Effector memory CD8-positive, alpha-beta T cell (primary cell): ENCODE measurements at regions not wholly inside any gene's neighbourhood (a gene's known extent, or its start where the extent isn't known, plus 50 kb on each side); places are given as distances from the start of the nearest gene placed in this dataset.

Experiments
- ATAC-seq: fragments of 150-1000 bp; cut with Tn5 transposase; replicated peaks from 2 replicates; pipeline ENCODE4 v1.10.0; 2021; ENCODE audit warnings: mild to moderate bottlenecking, moderate library complexity
- DNase-seq, 3 experiments: peaks; one replicate each; pipeline ENCODE4 v3.0.0; 2021
- H3K27ac Mint-ChIP-seq, 2 donors: one replicate each; pipeline ENCODE4 v1.8.0; 2022; ENCODE audit warnings: mild to moderate bottlenecking in 2 of 2, mixed read lengths in 2 of 2, moderate library complexity in 2 of 2
- H3K27me3 Mint-ChIP-seq, 2 donors: one replicate each; pipeline ENCODE4 v1.8.0; 2022; ENCODE audit warnings: mixed read lengths in 2 of 2
- H3K36me3 Mint-ChIP-seq: one replicate; pipeline ENCODE4 v1.8.0; 2022; ENCODE audit warnings: mild to moderate bottlenecking, moderate library complexity, mixed read lengths; ENCODE audit not compliant: insufficient read depth
- H3K4me1 Mint-ChIP-seq, 2 donors: one replicate each; pipeline ENCODE4 v1.8.0; 2022; ENCODE audit warnings: low read depth in 2 of 2, mixed read lengths in 2 of 2
- H3K4me3 Mint-ChIP-seq, 2 donors: one replicate each; pipeline ENCODE4 v1.8.0; 2022; ENCODE audit warnings: mild to moderate bottlenecking in 2 of 2, mixed read lengths in 2 of 2, moderate library complexity in 2 of 2
- H3K9me3 Mint-ChIP-seq, 2 donors: one replicate each; pipeline ENCODE4 v1.8.0; 2022; ENCODE audit warnings: mixed read lengths in 2 of 2

DNA sequence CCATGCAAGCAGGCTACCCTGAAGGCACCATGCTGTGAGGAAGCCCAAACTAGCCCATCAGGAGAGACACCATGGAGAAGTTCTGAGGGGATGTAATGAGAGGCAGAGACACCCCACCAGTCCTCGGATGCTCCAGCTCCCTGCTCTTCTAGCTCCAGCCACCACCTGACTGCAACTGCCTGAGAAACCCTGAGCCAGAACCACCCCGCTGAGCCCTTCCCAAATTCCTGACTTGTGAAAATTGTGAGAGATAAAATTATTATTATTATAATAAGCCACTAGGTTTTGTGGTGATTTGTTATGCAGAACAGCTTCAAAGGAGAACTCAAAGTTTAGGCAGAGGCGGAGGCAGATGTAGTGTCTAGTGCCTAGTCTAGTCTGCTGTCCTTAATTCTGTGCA, 67.1 kb upstream of the HK2 start:
- Mint-ChIP-seq H3K4me1 (peaks cover 0 to 7% of the 10 kb centered on the region in 2 donors), H3K27me3 (peaks cover 35 to 46% of the 10 kb centered on the region in 2 donors), H3K9me3 (no peaks in the 10 kb centered on the region), H3K27ac (no peak overlapping the region), H3K4me3 (no peak overlapping the region), H3K36me3 (peaks cover under 1% of the 10 kb centered on the region)
- no peak for ATAC-seq
- DNase-seq: no peak

DNA sequence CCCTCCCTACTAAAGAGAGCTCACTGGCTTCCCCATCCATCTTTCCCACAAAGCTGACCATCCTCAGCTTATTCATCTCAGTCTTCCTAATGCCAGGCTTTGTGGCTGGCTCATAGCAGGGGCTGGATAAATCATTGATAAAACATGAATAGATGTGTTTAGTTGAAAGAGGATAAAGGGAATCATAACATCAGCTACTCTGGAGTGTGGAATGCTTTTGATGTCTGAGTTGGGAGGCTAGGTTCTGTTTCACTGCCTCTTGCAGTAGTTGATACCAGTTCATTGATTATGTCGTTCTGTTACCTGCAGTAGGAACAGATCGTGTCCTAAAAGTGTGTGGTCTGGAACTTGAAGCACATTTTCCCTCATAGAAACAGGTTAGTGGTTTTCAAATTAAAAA, 66.3 kb upstream of the HK2 start:
- Mint-ChIP-seq H3K9me3 (no peaks in the 10 kb centered on the region), H3K36me3 (no peaks in the 10 kb centered on the region), H3K4me3 (no peak overlapping the region), H3K27ac (no peak overlapping the region), H3K4me1 (peaks cover 0 to 7% of the 10 kb centered on the region in 2 donors), H3K27me3 (peaks cover 29 to 38% of the 10 kb centered on the region in 2 donors)
- no peak for ATAC-seq
- no peak for DNase-seq

DNA sequence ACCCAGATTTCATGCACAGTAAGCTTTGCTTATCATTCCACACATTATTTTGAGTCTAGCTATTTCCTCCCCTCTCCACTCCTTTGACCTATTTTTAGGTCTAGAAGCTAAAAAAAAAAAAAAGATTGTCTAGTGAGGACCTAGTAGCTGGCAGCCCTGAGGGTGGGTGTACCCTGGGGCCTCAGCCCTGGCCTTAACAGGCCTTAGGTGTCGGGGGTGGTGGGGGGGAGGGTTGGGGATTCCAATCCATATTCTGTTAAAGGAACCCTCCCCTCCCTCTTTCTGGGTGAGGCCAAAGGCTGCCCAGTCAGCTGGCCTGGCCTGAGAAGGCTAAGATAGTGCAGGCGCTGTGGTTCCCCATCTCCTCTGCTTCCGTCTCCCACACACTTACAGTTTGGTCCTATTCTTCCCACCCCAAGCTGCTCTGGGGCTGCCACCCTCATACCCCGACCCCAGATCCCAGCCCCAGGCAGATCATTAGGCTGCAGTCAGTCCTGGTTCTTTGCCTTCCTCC, 65.5 kb upstream of the HK2 start:
- no peak overlapping the region for H3K4me3 Mint-ChIP-seq
- H3K27ac Mint-ChIP-seq: no peak overlapping the region
- ATAC-seq (no peak), DNase-seq (no peak)
- H3K36me3 Mint-ChIP-seq: no peaks in the 10 kb centered on the region
- peaks cover 0 to 7% of the 10 kb centered on the region in 2 donors for H3K4me1 Mint-ChIP-seq
- peaks cover 29 to 37% of the 10 kb centered on the region in 2 donors for H3K27me3 Mint-ChIP-seq
- no peaks in the 10 kb centered on the region for H3K9me3 Mint-ChIP-seq

DNA sequence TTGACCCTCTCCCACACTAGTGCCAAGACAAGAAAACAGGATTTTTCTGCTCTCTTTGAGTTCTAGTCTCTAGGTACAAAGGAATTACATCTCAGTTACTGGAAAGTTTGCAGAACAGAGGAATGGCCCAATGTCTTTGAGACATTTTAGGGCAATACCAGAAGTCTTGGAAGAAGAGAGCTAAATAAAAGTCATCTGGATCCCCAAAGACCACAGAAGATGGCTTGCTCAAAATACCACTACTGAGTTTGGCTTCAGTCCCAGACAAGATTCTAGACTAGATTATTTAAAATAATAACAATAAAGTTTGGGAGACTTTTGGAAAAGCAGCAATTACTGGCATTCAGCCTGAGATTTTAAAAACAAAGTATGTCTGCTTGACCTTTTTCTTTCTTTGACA, 61.9 kb upstream of the HK2 start:
- Mint-ChIP-seq H3K9me3 (no peaks in the 10 kb centered on the region), H3K4me3 (no peak overlapping the region), H3K27me3 (peaks cover 22 to 25% of the 10 kb centered on the region in 2 donors), H3K4me1 (peaks cover 0 to 1% of the 10 kb centered on the region in 2 donors), H3K36me3 (no peaks in the 10 kb centered on the region), H3K27ac (no peak overlapping the region)
- ATAC-seq (no peak), DNase-seq (no peak)

DNA sequence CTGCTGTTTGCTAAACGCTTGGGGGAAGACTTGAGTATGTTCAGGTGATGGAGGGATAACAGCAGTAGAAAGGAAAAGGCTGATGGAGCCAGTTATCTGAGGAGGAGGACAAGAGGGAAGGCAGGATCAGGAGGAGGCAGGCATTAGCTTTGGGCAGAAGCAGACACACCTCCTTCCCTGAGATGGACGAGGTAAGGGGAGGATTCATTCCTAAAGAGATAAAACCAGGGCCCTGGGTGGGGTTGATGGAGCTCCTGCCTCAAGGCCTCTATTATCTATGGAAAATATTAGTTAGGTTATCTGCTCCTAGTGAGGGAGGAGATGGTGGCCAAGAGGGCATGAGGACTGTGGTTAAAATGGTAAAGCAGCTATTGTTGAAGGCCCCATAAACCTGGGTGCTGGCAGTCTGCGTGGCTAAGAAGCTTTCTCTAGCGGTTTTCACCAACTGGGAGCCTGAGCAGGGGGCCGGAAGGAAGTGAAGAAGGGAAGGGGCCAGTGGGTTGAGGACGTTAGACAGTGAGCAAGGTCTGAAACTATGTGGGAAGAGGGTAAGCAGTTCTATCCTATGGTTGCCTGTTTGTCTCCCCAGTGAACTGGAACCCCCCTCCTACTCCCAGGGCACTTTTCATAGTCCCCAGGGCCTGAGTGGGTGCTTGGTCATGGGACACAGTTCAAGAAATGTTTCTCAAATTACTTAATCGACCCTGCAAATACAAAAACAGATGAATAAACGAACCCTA, 56.6 kb upstream of the HK2 start:
- Mint-ChIP-seq H3K4me3 (no peak overlapping the region), H3K27me3 (peaks cover 0 to 8% of the 10 kb centered on the region in 2 donors), H3K4me1 (peaks cover 0 to 6% of the 10 kb centered on the region in 2 donors), H3K9me3 (no peaks in the 10 kb centered on the region), H3K27ac (peak overlapping the region in 1 of 2 donors; percentile 27), H3K36me3 (no peaks in the 10 kb centered on the region)
- ATAC-seq (no peak), DNase-seq (no peak)

DNA sequence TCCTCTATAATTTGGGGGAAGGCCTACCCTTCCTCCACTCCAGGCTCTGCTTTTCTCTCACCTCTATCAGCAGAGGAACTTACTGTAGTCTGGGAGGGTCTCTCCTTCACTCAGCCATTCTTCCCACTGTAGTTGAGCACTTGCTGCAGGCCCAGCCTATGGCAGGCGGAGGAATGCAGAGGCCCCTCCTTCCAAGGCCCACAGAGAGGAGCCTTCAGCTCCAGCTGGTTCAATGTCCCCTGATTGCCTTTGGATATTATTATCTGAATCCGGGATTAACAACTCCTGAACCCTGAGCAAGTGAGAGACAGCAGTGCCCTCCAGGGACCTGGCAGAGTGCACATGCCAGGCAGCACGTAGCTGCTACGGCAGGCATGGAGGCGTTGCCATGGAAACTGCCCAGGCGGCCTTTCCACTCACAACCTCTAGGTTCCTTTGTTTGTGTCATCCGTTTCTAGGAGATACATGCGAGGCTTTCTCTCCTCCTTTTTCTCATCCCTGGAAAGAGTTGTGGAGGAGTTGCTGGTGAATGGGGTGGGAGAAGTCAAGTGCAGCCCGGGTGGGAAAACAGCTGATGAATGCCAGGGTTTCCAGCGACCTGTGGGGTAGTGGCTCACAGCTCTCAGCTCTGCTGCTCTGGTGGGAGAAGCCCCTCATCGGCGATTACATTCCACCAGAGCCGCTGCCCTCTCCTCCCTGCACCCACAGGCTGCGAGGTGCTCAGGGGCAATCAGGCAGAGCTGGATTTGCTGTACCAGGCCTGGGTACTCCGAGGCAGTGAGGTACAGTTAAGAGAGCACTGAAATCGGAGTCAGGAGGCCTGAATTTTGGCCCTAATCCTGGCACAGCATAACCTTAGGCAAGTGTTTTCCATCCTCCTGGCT, 55.3 kb upstream of the HK2 start:
- H3K27ac Mint-ChIP-seq: no peak overlapping the region

DNA sequence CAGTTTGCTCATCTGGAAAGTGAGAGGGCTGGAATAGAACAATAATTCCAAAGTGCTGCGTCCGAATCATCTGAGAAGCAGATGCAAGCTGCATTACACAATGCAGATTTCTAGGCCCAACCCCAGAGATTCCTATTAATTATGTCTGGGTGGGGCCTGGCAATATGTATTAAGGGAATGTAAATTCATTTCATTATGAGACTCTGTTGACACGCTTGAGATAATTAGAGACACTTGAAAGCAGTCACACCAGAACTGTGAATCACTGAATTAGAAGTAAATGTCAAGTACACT, 54.7 kb upstream of the HK2 start:
- no peaks in the 10 kb centered on the region for H3K9me3 Mint-ChIP-seq

More for the DNA sequence above, 55.3 kb upstream of the HK2 start:
- H3K4me1 Mint-ChIP-seq: peaks cover 0 to 6% of the 10 kb centered on the region in 2 donors
- H3K9me3 Mint-ChIP-seq: no peaks in the 10 kb centered on the region
- H3K36me3 Mint-ChIP-seq: no peaks in the 10 kb centered on the region
- no peak overlapping the region for H3K4me3 Mint-ChIP-seq
- H3K27me3 Mint-ChIP-seq: peaks cover 0 to 13% of the 10 kb centered on the region in 2 donors
- no peak for DNase-seq
- no peak for ATAC-seq

DNA sequence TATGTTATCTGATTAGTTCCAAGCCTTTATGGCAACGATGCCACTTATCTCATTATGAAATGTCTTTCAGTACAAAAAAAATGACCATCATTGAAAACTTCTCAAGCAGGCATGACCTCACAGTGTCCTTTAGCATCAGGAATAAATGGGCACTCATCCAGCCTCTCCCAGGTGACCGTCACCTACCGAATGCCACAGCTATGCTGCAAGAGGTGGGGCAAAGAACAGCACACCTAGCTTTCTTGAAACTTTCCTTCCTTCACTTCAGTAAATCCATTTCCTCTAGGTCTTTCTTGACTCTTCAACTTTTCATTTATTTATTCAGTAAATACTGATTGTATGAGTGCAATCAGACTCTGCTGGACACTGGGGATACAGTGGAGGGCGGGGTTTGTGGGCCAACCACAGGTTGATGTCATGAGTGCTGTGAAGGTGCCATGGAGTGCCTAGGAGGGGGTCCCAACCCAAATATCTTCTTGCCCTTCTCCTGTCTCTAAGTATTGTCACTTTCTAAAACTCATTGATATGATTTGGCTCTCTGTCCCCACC, 54.3 kb upstream of the HK2 start:
- H3K4me1 Mint-ChIP-seq: peaks cover 0 to 6% of the 10 kb centered on the region in 2 donors
- H3K4me3 Mint-ChIP-seq: no peak overlapping the region
- ATAC-seq: no peak
- no peak overlapping the region for H3K27ac Mint-ChIP-seq
- H3K9me3 Mint-ChIP-seq: no peaks in the 10 kb centered on the region
- H3K27me3 Mint-ChIP-seq: peaks cover 0 to 18% of the 10 kb centered on the region in 2 donors
- no peaks in the 10 kb centered on the region for H3K36me3 Mint-ChIP-seq
- no peak for DNase-seq

More for the DNA sequence above, 54.7 kb upstream of the HK2 start:
- ATAC-seq: no peak
- no peak for DNase-seq
- H3K4me1 Mint-ChIP-seq: peaks cover 0 to 6% of the 10 kb centered on the region in 2 donors
- no peak overlapping the region for H3K27ac Mint-ChIP-seq
- no peaks in the 10 kb centered on the region for H3K36me3 Mint-ChIP-seq
- H3K4me3 Mint-ChIP-seq: no peak overlapping the region
- peaks cover 0 to 18% of the 10 kb centered on the region in 2 donors for H3K27me3 Mint-ChIP-seq
